Peyer's patch (tissue), 4 donors: ENCODE measurements at regions not wholly inside any gene's neighbourhood (a gene's known extent, or its start where the extent isn't known, plus 50 kb on each side); places are given as distances from the start of the nearest gene placed in this dataset.

Experiments
- DNase-seq, 3 donors: peaks; one replicate each; pipeline ENCODE4 v3.0.0-alpha.2; 2017 to 2019
- H3K27ac ChIP-seq, 4 donors: fragments of 200-600 bp; sonication (generic); one replicate each; pipeline ENCODE4 v1.5.1; 2016 to 2019
- H3K27me3 ChIP-seq, 2 donors: fragments of 200-600 bp; sonication (generic); one replicate each; pipeline ENCODE4 v1.5.1; 2019
- H3K36me3 ChIP-seq, 3 donors: fragments of 200-600 bp; sonication (generic); one replicate each; pipeline ENCODE4 v1.5.1; 2016 to 2019
- H3K4me1 ChIP-seq, 4 donors: fragments of 200-600 bp; sonication (generic); one replicate each; pipeline ENCODE4 v1.5.1; 2016 to 2019
- H3K4me3 ChIP-seq, 4 donors: fragments of 200-600 bp; sonication (generic); 1 replicate in 3 of 4; 2 replicates in 1 of 4; pipeline ENCODE4 v1.5.1; 2016 to 2019; ENCODE audit warnings: mild to moderate bottlenecking in 1 of 4
- H3K9me3 ChIP-seq, 4 donors: fragments of 200-600 bp; sonication (generic); one replicate each; pipeline ENCODE4 v1.5.1; 2016 to 2019; ENCODE audit warnings: mild to moderate bottlenecking in 1 of 4
- CTCF ChIP-seq, 6 experiments: fragments of 450-650 bp in 4 of 6; fragments of 200-600 bp in 2 of 6; sonication (generic) in 1 of 6; IDR thresholded peaks; one replicate each; pipeline ENCODE4 v1.5.1; 2017 to 2019; ENCODE audit warnings: antibody characterized with exemption in 6 of 6, mild to moderate bottlenecking in 3 of 6, moderate library complexity in 1 of 6
- POLR2A ChIP-seq, 2 donors: fragments of 450-650 bp; IDR thresholded peaks; one replicate each; pipeline ENCODE4 v1.5.1; 2017; ENCODE audit warnings: antibody characterized with exemption in 2 of 2, mild to moderate bottlenecking in 2 of 2, moderate library complexity in 2 of 2

- no peaks in the 10 kb centered on the region for H3K36me3 ChIP-seq
- DNase-seq: no peak
- H3K27me3 ChIP-seq: no peaks in the 10 kb centered on the region
- no peak overlapping the region for H3K4me3 ChIP-seq
- H3K4me1 ChIP-seq: no peaks in the 10 kb centered on the region
- TF ChIP-seq POLR2A (IDR thresholded peaks at IDR 0.05) (no peak), CTCF (IDR thresholded peaks at IDR 0.05) (no peak)
- H3K9me3 ChIP-seq: no peaks in the 10 kb centered on the region
- H3K27ac ChIP-seq: no peak overlapping the region
These were observed 493.4 kb downstream of the MATN1 start for GRCh38 chr1:30229960-30230359.

- no peaks in the 10 kb centered on the region for H3K4me1 ChIP-seq
- H3K9me3 ChIP-seq: no peaks in the 10 kb centered on the region
- no peaks in the 10 kb centered on the region for H3K27me3 ChIP-seq
- H3K27ac ChIP-seq: no peak overlapping the region
- no peaks in the 10 kb centered on the region for H3K36me3 ChIP-seq
- TF ChIP-seq CTCF (IDR thresholded peaks at IDR 0.05) (no peak), POLR2A (IDR thresholded peaks at IDR 0.05) (no peak)
- no peak overlapping the region for H3K4me3 ChIP-seq
- no peak for DNase-seq
These were observed 493.8 kb downstream of the MATN1 start for GRCh38 chr1:30229557-30229956.

- Histone ChIP-seq H3K4me1 (no peaks in the 10 kb centered on the region), H3K9me3 (no peaks in the 10 kb centered on the region), H3K27ac (no peak overlapping the region), H3K27me3 (no peaks in the 10 kb centered on the region), H3K36me3 (no peaks in the 10 kb centered on the region), H3K4me3 (no peak overlapping the region)
- TF ChIP-seq POLR2A (IDR thresholded peaks at IDR 0.05): no peak
- no peak for TF ChIP-seq CTCF (IDR thresholded peaks at IDR 0.05)
- DNase-seq: no peak
These were observed 496.7 kb downstream of the MATN1 start for GRCh38 chr1:30226648-30227047.

GRCh38 chr1:30225357-30225756 is 498.0 kb downstream of the MATN1 start:
- H3K4me1 ChIP-seq: no peaks in the 10 kb centered on the region
- H3K36me3 ChIP-seq: no peaks in the 10 kb centered on the region
- TF ChIP-seq POLR2A (IDR thresholded peaks at IDR 0.05): no peak
- TF ChIP-seq CTCF (IDR thresholded peaks at IDR 0.05): no peak
- no peak overlapping the region for H3K27ac ChIP-seq
- no peak overlapping the region for H3K4me3 ChIP-seq
- H3K27me3 ChIP-seq: no peaks in the 10 kb centered on the region
- H3K9me3 ChIP-seq: no peaks in the 10 kb centered on the region
- no peak for DNase-seq

GRCh38 chr1:30219675-30220074 is 503.7 kb downstream of the MATN1 start:
- H3K4me3 ChIP-seq: no peak overlapping the region
- no peak for DNase-seq
- no peaks in the 10 kb centered on the region for H3K27me3 ChIP-seq
- no peaks in the 10 kb centered on the region for H3K9me3 ChIP-seq
- H3K27ac ChIP-seq: no peak overlapping the region
- TF ChIP-seq CTCF (IDR thresholded peaks at IDR 0.05): no peak
- no peak for TF ChIP-seq POLR2A (IDR thresholded peaks at IDR 0.05)
- no peaks in the 10 kb centered on the region for H3K36me3 ChIP-seq
- H3K4me1 ChIP-seq: no peaks in the 10 kb centered on the region

- no peak overlapping the region for H3K4me3 ChIP-seq
These were observed 504.9 kb downstream of the MATN1 start for GRCh38 chr1:30218438-30218837.

More at GRCh38 chr1:30218438-30218837, 504.9 kb downstream of the MATN1 start:
- Histone ChIP-seq H3K27me3 (no peaks in the 10 kb centered on the region), H3K36me3 (no peaks in the 10 kb centered on the region), H3K9me3 (no peaks in the 10 kb centered on the region), H3K4me1 (no peaks in the 10 kb centered on the region), H3K27ac (no peak overlapping the region)
- no peak for TF ChIP-seq POLR2A (IDR thresholded peaks at IDR 0.05)
- no peak for TF ChIP-seq CTCF (IDR thresholded peaks at IDR 0.05)
- no peak for DNase-seq
